Suprapubic skin (tissue), 4 donors: ENCODE measurements at regions not wholly inside any gene's neighbourhood (a gene's known extent, or its start where the extent isn't known, plus 50 kb on each side); places are given as distances from the start of the nearest gene placed in this dataset.

Experiments
- CTCF ChIP-seq, 2 donors: fragments of 200-600 bp in 1 of 2; fragments of 450-650 bp in 1 of 2; sonication (generic) in 1 of 2; IDR thresholded peaks; one replicate each; pipeline ENCODE4 v1.5.1; 2016 to 2019; ENCODE audit warnings: antibody characterized with exemption in 2 of 2, mild to moderate bottlenecking in 1 of 2, moderate library complexity in 1 of 2
- EP300 ChIP-seq: sonication (generic); formaldehyde crosslinking; IDR thresholded peaks from one replicate; pipeline ENCODE4 v1.6.1; 2017; ENCODE audit warnings: antibody characterized with exemption
- POLR2A ChIP-seq, 2 donors: fragments of 450-650 bp; IDR thresholded peaks; one replicate each; pipeline ENCODE4 v1.6.1; 2017; ENCODE audit warnings: antibody characterized with exemption in 2 of 2, mild to moderate bottlenecking in 2 of 2, moderate library complexity in 2 of 2
- POLR2AphosphoS5 ChIP-seq, 3 donors: sonication (generic); formaldehyde crosslinking; IDR thresholded peaks; one replicate each; pipeline ENCODE4 v1.6.1; 2017; ENCODE audit warnings: antibody characterized with exemption in 3 of 3

- TF ChIP-seq CTCF (IDR thresholded peaks at IDR 0.05) (no peak), POLR2AphosphoS5 (IDR thresholded peaks at IDR 0.05) (no peak), POLR2A (IDR thresholded peaks at IDR 0.05) (no peak), EP300 (no peak)
These were observed 323.6 kb upstream of the PRR16 start for GRCh38 chr5:120140501-120140900.
